Right kidney (tissue), 1 donor: ENCODE measurements at regions not wholly inside any gene's neighbourhood (a gene's known extent, or its start where the extent isn't known, plus 50 kb on each side); places are given as distances from the start of the nearest gene placed in this dataset.
"Not testable (repeated sequence)": the region's sequence is repeated elsewhere in the genome, so short reads cannot be mapped to it uniquely, and the experiment has no call there.

Experiments
- DNase-seq: peaks from one replicate; pipeline ENCODE4 v3.0.0-alpha.2; 2016

DNA sequence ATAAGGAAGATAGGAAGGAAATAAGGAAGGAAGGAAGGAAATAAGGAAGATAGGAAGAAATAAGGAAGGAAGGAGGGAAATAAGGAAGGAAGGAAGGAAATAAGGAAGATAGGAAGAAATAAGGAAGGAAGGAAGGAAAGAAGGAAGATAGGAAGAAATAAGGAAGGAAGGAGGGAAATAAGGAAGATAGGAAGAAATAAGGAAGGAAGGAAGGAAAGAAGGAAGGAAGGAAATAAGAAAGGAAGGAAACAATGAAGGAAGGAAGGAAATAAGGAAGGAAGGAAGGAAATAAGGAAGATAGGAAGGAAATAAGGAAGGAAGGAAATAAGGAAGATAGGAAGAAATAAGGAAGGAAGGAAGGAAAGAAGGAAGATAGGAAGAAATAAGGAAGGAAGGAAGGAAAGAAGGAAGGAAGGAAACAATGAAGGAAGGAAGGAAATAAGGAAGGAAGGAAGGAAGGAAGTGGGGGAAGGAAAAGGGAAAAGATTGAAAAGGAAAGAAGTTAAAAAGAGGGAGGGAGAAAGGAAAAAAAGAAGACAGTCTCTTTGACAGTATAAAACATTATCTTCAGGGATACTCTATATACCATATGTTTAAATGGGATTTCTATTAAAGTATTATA is 227.1 kb downstream of the SP3 start:
- not testable (repeated sequence) for DNase-seq

DNA sequence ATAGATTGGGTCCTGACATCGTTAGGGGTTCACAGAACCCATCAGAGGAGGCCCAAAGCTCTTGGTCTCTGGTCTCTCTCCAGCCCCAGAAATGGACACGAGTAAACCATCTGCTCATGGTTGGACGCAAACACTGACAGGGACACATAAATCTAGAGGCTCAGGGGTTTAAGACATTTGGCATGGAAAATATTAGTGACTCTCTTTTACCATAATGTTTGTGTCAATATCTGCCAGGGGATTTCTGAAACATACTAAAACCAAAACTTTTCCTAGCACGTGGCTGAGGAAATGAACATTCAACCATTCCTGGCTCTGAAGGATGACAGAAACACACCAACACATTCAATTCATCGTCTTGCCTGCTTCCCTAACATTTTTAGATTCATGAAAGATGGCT is 226.2 kb downstream of the SP3 start:
- no peak for DNase-seq

DNA sequence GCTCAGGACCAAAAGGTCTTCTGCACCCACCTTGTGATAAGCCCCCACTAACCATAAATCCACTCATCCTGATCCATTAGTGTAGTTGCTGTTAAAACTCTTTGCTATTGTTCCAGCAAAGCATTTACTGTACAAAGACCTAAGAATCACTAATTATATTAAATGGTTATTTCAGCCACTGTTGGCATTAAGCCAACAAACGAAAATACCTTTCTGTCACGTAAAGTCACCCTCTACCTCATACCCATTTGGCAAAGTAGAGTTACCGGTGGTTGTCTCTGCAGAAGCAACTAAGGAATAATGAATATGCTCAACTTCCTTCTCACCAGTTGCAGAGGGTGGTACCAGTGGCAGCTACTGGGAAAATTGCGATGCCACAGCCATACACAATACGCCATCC is 224.5 kb downstream of the SP3 start:
- no peak for DNase-seq

DNA sequence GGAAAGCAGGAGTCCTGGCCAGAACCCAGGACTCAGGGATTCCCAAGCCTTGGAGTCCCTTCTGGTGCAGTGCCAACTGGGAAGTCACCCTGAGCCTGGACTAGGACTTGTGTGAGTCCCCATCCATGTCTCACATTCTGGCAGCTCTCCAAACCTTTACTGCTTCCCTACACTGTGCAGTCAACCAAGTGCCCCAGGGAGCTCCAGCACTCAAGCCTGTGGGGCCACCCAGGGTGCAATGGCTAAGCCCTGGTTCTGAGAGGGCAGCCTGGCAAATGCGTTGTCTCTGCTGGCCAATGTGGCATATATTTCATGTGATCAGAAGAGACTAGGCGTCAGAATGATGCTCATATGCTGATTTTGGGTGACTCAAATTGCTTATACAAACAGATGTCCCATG is 223.4 kb downstream of the SP3 start:
- DNase-seq: no peak

DNA sequence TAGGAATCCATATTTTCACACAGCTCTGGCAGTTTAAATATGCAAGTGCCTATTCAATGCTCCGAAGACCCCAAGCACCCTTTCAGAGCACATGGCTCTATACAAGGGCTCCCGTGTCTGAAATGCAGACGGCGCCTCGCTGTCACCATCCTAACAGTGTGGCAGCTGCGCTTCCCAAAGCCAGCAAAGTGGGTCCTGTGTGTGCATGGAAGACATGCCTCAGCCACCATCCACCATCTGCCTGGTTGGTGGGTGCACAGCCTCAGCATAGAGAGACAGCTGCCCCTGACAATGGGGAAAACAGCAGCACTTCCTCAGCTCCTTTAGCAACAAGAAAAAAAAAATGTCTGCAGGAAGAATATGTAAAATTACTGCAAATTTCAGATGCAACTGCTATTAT is 218.1 kb downstream of the SP3 start:
- DNase-seq: no peak

DNA sequence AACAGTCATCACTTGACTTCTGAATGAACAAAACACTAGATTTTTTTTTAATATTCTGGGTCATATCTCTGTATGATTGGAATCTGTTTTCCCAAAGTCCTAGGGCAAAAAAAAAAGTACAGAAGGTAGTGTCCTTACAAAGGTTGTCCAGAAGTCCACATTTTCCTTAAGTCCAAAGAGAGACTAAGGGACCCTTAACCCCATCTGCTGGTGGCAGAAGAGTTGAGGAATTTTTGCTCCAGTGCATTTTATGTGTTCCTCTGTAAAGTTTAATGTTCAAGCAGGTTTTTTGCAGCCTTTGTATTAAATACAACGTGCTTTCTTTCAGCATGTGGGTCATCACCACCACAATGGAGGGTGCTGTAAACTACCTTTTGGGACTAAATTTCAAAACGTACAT is 215.9 kb downstream of the SP3 start:
- peak; percentile 17 for DNase-seq

DNA sequence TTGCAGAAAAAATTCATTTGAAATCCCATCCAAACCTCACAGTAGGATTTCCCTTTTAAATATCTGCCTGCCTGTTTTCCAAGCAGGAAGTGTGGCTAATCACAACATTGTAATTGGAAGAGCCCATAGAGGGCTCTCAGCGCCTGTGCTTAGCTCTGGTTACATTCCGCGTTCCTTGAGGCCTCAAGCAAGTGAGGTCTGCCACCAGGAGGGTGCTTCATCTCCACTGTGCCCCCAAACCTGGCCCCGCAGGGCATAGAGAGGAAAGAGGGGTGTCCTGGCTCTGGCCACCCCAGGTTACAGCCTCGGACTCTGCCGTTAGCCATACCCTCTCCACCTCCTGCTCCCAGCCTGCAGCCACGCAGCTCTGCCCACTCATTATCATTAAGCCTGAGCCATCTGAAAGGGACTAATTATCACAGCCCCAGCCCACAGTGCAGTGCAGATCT is 214.8 kb downstream of the SP3 start:
- DNase-seq: peak; percentile 37

DNA sequence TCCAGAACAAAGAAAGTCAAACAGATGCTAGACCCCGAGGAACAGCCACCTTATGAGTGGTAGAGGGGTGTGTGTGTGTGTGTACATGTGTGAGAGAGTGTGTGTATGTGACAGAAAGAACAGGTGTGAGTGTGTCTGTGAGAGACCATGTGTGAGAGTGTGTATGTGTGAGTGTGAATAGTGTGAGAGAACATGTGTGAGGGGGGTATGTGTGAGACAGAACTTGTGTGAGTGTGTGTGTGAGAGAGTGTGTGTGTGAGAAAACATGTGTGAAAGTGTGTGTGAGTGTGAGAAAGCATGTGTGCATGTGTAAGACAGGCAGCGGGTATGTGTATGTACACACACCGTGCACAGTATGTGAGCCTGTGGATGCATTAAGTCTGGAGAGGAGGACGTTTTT is 214.3 kb downstream of the SP3 start:
- DNase-seq: no peak

DNA sequence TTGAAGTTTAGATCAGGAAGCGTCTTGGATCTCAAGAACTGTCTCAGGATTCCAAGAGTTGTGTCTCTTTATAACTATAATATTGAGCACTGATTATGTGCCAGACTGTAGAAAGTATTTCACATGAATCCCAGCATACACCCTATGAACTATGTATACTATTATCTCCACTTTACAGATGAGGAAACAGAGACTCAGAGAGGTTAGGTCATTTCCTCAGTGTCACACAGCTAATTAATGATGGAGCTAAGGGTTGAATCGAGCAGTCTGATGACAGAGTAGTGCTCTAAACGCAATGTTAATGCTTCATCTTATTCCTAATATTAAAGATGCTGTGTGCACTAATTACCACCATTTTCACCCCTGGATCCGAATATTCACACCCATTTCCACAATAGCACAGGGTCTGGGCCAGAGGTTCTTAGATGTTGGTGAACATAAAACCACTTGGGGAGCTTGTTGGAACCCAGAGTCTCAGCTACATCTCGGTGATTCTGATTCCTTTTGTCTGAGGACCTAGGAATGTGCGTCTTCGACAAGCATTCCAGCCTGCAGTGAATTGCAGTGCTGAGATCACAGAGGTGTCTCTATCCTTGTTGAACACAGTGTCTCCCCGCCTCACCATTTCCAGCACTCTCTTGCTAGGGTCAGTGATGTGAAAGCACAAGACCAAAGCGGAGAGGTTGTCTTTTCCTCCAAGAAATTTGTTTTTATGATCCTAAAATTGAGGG is 213.8 kb downstream of the SP3 start:
- DNase-seq: no peak

DNA sequence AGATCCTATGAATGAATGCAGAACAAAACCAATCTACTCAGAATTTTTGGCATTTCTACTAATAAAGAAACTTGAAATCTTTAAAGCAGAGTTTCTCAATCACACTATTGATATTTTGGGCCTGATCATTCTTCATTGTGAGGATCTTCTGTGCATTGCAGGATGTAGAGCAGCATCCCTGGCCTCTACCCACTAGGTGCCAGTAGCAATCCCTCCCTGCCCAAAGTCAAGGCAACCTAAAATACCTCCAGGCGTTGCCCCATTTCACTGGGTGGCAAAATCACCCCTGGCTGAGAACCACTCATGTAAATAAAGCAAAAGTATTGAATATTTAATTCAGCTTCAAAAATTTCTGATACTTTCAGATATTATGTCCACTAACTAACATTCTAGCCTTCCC is 213.0 kb downstream of the SP3 start:
- no peak for DNase-seq

DNA sequence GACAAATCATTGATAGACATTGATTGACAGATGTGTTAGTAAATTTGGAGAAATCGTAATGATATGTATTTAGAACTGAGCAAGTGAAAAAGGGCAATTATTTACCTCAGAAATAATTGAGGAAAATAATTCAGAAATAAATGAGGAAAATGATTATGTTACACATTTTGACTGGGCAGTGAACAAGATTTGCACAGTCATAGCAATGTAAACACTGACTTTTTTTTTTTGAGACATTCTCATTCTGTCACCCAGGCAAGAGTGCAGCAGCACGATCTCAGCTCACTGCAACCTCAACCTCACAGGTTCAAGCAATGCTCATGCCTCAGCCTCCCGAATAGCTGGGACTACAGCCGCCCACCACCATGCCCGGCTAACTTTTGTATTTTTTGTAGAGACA is 211.7 kb downstream of the SP3 start:
- DNase-seq: no peak

DNA sequence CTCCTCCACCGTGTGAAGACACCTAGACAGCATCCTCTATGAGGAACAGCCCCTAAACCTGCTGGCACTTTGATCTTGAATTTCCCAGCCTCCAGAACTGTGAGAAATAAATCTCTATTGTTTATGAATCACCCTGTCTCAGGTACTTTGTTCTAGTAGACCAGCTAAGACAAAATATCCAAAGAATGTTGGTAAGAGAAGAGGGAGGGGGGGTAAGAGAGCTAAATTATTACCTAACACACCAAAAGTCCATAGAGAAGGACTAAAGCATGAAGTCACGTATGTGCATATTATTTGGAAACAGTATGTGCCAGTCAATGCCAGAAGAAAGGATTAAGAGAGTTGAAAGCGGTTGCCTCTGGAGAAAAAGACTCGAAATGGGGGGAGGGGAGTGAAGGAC is 211.0 kb downstream of the SP3 start:
- no peak for DNase-seq

DNA sequence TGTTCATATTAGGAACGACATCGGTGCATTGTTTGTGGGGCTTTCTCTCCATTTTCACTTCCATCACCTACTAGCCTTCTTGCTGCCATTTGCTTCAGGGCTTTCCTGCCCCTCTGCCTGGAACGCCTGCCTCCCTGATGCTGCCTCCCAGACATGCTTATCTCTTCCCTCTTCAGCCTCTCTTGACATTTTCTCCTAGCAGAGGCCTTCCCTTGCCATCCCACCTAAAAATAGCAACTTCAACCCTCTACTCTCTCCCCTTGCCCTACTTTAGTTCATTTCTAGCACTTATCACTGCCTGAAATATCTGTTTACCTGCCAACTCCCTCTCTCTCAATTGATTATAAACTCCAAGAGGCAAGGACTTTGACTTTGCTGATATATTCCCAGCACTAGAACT is 210.3 kb downstream of the SP3 start:
- no peak for DNase-seq

DNA sequence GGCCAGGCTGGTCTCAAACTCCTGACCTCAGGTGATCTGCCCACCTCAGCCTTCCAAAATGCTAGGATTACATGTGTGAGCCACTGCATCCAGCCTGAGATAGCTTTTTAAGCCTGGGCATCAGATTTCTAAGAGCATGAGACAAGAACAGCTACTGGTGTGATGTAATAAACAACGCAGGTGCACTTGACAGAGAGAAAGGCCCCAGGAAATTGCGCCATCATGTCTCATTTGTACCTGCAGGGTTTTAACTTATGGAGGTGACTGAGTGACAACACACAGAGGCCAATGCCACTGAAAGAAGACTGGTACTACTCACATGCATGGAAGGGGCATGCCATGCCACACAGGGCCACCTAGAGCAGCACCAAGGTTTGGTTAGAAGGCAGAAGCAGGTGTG is 209.4 kb downstream of the SP3 start:
- no peak for DNase-seq

DNA sequence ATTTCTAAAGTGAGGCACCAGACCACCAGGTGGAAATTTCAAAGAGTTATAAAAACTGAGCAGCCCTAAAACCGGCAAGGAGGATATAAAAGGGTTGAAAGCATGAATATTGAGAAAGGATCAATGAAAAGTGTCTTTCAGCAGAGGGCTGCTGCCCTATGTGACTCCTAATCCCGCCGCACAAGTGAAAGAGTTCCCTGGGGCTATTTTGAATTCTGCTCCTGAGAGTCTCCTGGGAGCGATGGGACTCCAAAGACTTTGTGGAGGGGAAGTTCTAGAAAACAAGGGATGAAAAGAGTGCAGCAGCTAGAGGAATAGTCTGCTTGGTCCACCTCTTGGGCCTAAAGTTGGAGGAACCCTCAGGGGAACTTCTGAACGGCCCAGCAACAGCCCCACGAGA is 205.2 kb downstream of the SP3 start:
- no peak for DNase-seq

DNA sequence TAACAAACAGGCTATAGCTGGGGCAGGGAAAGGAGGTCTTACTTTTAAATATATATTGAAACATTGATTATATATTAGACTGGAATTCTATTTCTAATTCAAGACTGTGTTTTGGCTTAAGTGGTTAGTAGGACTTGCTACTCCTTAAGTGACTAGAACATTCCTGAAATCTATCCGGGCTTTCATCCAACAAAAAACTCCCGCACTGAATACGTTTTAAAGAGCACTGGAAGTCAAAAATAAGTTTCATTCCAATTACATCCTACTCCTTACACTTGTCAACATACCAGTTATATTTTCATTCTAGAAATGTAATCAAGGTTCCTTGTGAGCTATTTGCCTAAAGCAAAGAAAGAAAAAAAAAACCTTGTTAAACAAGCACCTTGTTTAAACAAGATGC is 204.6 kb downstream of the SP3 start:
- no peak for DNase-seq

DNA sequence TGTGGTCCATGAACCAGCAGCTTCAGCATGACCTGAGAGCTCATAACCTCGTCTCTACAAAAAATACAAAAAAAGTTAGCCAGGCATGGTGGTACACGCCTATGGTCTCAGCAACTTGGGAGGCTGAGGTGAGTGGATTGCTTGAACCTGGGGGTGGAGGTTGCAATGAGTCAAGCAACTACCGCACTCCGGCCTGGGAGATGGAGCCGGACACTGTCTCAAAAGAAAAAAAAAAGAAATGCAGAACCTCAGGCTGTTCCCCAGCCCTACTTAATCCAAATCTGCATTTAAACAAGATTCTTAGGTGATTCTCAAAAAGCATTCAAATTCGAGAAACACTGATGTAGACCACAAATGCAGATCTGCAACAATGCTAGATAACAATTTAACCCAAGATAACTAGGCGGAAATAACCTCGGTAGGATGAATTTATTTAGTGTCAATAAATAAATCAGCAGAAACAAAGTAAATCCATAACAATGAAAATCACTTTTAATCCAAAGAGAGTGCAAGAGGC is 203.5 kb downstream of the SP3 start:
- no peak for DNase-seq

DNA sequence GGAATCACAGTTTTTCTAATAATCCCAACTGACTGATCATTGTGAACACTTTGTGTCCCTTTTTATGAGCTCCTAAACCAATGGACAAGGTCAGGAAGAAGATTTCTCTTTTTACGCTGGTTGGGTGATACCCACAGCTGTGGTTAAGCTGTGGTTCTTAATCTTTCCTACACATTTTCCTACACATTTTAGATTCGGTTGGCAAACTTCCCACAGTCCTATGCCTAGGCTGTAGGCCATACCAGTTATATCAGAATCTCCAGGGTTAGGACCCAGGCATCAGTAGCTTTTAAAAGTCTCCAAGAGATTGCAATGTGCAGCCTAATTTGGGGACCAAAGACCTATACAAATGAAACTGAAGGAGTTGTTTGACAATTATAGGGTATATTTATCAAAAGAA is 203.0 kb downstream of the SP3 start:
- no peak for DNase-seq

DNA sequence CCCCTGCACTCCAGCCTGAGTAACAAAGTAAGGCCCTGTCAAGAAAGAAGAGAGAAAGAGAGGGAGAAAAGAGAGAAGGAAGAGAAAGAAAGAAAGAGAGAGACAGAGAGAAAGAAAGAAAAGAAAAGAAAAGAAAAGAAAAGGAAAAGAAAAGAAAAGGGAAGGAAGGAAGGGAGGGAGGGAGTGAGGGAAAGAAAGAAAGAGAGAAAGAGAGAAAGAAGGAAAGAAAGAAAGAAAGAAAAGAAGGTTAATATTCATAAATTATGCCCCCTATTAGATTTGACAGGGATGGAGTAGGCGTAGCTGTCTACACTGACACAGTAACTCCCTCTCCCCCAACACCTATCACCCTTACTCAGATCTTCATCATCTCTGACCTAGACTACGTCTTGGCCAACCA is 202.3 kb downstream of the SP3 start:
- no peak for DNase-seq

DNA sequence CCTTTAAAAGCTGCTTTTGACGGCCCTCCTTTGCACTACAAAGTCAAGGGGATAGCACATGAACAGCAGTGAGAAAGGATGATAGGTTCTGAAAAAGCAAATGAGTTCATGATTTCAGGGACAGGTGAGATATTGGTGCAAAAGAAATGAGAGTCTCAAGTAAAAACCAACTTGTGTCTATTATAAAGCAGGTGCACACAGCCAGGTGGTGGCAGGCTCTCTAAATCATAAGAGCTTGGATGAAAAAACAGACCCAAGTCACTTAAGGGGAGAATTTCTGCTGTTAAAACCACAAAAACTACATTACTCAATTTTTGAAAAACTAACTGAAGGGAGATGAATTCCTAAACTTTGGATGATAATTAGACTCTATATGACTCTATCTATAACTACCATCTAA is 201.5 kb downstream of the SP3 start:
- DNase-seq: no peak

DNA sequence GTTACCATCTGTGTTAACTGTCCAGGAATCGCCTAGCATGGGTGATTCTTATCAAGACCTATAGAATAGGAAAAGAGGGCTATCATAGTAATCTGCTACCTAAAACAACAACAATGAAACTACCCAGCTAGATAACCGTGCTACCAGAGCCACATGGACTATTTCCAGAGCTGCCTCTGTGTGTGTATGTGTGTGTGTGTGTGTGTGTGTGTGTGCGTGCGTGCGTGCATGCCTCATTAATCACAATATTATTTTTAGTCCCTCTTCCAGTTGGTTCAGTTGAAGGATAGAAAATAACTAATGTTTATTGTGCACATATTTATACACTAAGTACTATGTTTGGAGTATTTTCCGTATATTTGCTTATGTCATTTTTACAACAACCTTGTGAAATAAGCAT is 201.1 kb downstream of the SP3 start:
- DNase-seq: no peak

DNA sequence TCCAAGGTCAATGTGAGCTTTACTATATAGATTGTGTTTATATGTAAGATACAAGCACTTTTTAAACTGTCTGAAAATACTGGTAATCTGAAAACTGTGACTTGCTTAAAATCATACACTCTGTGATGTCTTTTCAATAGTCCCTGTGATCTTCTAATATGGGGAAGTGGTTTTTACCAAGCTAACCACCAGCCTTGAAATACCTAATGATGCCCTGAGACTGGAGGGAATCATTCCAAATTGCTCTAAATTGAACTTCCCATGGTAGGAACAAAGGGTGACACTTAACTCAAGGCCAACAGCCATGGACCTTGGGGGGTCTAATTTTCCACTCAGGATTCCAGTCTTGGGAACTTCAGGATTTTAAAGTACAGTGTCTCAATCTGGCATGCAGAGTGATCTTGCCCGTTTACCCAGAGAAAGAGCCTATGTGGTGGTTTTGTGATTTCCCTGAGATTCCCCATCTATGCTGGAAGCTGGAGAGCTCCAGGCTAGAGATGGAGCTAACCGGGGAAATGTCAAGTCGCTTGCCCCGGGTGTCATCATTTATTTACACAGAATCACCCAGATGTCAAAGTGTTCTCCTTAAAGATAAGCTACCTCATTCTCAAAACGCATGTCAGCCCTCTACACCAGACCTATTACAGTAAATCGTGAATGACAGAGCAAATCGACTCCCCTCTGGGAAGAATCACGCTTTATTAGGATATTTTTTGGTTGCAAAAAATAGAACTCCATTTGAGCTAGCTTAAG is 198.5 kb downstream of the SP3 start:
- DNase-seq: no peak

DNA sequence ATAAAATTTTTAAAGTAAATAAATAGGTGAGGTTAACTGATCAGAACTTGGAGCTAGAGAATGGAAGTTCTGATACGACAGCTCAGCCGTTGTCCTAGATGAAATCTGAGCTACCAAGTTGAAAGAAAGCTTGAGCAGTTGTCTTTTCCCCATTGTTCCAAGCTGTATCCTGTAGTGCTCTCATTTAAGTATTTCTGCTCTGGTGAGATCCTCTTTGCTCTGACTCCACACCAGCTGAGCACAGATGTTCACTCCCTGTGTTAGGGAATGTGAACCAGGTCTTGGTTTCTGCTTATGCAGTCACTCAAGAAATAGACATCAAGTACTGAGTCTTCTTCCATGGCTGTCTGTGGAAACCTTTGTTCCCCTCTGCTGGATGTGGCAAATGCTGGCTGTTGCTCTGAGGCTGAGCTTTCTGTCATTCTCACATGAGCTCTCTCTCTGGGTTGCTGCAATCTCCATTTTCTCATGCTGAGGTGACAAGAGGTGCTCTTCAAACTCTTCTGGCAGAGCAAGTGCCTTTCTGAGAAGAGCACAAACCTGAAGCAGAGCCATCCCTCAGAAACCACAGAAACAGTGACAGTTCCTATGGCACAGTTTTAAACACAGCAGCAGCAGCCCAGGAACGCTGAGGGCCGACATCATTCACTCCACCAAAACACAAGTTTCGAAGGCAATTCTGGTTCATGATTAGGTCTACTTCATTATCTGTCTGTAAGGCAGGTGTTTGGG is 194.1 kb downstream of the SP3 start:
- no peak for DNase-seq
